MM.1S (cell line): ENCODE measurements at regions not wholly inside any gene's neighbourhood (a gene's known extent, or its start where the extent isn't known, plus 50 kb on each side); places are given as distances from the start of the nearest gene placed in this dataset.

ENCODE experiments used
- CTCF ChIP-seq: fragments of 300-600 bp; sonication (generic); IDR thresholded peaks from 2 replicates; pipeline ENCODE4 v1.5.1; 2016; ENCODE audit warnings: antibody characterized with exemption, low read length, mixed read lengths
- EZH2 ChIP-seq: fragments of 300-600 bp; sonication (generic); optimal IDR thresholded peaks from 2 replicates; pipeline ENCODE3; 2017; ENCODE audit warnings: low read depth, mild to moderate bottlenecking, antibody characterized with exemption, low read length, mixed read lengths
- EZH2phosphoT487 ChIP-seq: fragments of 300-600 bp; sonication (generic); IDR thresholded peaks from 2 replicates; pipeline ENCODE4 v1.6.1; 2018; ENCODE audit warnings: antibody characterized with exemption, low read length

- TF ChIP-seq CTCF (no peak), EZH2 (no peak), EZH2phosphoT487 (no peak)
Measured at GRCh38 chr12:34345801-34346200, 323.5 kb downstream of the ALG10 start.
